SH-SY5Y (cell line): ENCODE measurements at regions not wholly inside any gene's neighbourhood (a gene's known extent, or its start where the extent isn't known, plus 50 kb on each side); places are given as distances from the start of the nearest gene placed in this dataset.

Source experiments
- GATA2 ChIP-seq: IDR thresholded peaks from 2 replicates; pipeline ENCODE4 v1.6.1; 2011; ENCODE audit warnings: mild to moderate bottlenecking, low read depth, low read length
- GATA3 ChIP-seq: IDR thresholded peaks from 2 replicates; pipeline ENCODE4 v1.6.1; 2011; ENCODE audit warnings: low read depth, mild to moderate bottlenecking, low read length, moderate library complexity

GRCh38 chr18:75125382-75126331 lies 83.3 kb downstream of the PTGR3 start:
- TF ChIP-seq GATA3: no peak
- TF ChIP-seq GATA2: 0 out of 2 replicates have a peak, but pooled peaks have one; percentile 1

DNA sequence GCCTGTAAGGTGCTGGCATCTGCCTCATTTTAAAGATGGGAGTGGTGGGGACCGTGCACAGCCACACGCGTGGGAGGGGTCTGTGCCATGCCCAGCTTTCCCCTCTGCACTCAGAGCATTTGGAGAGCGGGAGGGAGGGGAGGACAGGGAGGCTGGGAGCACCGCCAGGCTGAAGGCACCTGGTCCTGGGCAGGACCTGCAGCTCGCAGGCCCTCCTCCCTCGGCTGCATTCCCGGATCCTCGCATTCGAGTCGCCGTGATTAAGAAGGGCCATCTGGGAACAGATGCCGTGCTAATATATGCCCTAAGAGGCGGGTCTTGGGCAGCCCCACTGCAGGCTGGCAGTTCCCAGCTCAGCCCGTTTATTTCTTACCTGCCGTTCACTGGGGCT lies 84.0 kb downstream of the PTGR3 start:
- TF ChIP-seq GATA3 (no peak), GATA2 (no peak)

GRCh38 chr18:75124551-75124950 lies 84.4 kb downstream of the PTGR3 start:
- TF ChIP-seq GATA2 (no peak), GATA3 (no peak)

- TF ChIP-seq GATA3 (no peak), GATA2 (no peak)
Measured at GRCh38 chr18:75123113-75123512, 85.8 kb downstream of the PTGR3 start.

- TF ChIP-seq GATA3: no peak
Measured at GRCh38 chr18:75122334-75122958, 86.5 kb downstream of the PTGR3 start.

GRCh38 chr18:75121266-75121665 lies 87.7 kb downstream of the PTGR3 start:
- 0 out of 2 replicates have a peak, but pooled peaks have one; percentile 13 for TF ChIP-seq GATA2
- no peak for TF ChIP-seq GATA3

DNA sequence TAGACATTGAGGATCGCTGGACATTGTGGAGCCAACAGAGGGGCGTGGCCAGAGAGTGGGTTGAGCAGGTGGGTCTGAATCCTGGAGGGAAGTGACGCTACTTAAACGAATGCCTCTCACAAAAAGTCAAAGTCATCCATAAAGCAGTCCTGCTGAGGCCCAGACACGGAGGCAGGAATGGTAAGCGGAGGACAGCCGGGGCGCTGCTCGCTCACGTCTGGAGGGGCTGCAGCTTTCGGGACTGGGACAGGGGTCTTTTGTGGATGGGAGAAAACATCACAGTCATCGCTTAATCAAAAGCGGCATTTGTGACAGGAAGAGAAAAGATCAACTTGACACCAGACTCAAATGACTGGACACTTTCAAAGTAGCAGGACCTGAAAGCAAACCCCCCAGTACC lies 88.4 kb downstream of the PTGR3 start:
- TF ChIP-seq GATA3 (no peak), GATA2 (no peak)

DNA sequence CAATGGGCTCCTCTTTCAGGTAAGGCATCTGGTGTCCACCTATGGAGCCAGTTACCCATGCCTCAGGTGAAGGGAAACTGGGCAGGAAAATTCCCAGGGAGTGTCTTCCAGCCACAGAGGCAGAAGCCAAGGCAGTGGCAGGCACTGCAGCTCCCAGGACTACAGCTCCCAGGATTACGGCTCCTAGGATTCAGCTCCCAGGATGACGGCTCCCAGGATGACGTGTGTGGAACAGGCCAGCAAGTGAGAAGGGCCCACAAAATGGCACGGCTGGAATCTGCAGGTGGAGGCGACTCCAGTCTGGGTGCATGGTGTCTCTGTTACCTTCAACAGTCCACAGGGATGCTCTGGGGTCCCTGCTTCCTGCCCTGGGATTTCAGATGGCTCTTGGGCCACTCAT lies 92.1 kb downstream of the PTGR3 start:
- no peak for TF ChIP-seq GATA2

GRCh38 chr18:75116165-75116564 lies 92.8 kb downstream of the PTGR3 start:
- TF ChIP-seq GATA2: no peak
- TF ChIP-seq GATA3: no peak

GRCh38 chr18:75115514-75115913 lies 93.4 kb downstream of the PTGR3 start:
- TF ChIP-seq GATA2 (no peak), GATA3 (no peak)
